Effector memory CD4-positive, alpha-beta T cell (primary cell): ENCODE measurements at regions not wholly inside any gene's neighbourhood (a gene's known extent, or its start where the extent isn't known, plus 50 kb on each side); places are given as distances from the start of the nearest gene placed in this dataset.

Experiments
- DNase-seq, 3 donors: peaks; one replicate each; pipeline ENCODE4 v3.0.0-alpha.2; 2020
- H3K27ac ChIP-seq: 2 replicates; pipeline ENCODE4 v1.7.0; 2013; ENCODE audit warnings: mild to moderate bottlenecking, low read length, moderate library complexity; ENCODE audit not compliant: insufficient read depth, poor library complexity, severe bottlenecking
- H3K27me3 ChIP-seq: replicated peaks from 2 replicates; pipeline ENCODE4 v1.7.0; 2013; ENCODE audit warnings: mild to moderate bottlenecking, low read length; ENCODE audit not compliant: insufficient read depth, control insufficient read depth, poor library complexity, severe bottlenecking
- H3K36me3 ChIP-seq: 2 replicates; pipeline ENCODE4 v1.7.0; 2013; ENCODE audit warnings: mild to moderate bottlenecking, low read length, moderate library complexity; ENCODE audit not compliant: control insufficient read depth, insufficient read depth
- H3K4me1 ChIP-seq: 2 replicates; pipeline ENCODE4 v1.7.0; 2013; ENCODE audit warnings: low read length, mild to moderate bottlenecking; ENCODE audit not compliant: control insufficient read depth, insufficient read depth, poor library complexity, severe bottlenecking
- H3K4me3 ChIP-seq: 2 replicates; pipeline ENCODE4 v1.7.0; 2013; ENCODE audit warnings: low read length, low read depth, mild to moderate bottlenecking; ENCODE audit not compliant: insufficient read depth, poor library complexity, severe bottlenecking
- H3K9me3 ChIP-seq: 2 replicates; pipeline ENCODE4 v1.7.0; 2013; ENCODE audit warnings: mild to moderate bottlenecking, low read length, moderate library complexity; ENCODE audit not compliant: control insufficient read depth

GRCh38 chr19:28012361-28012760 lies 1200.6 kb downstream of the UQCRFS1 start:
- no peaks in the 10 kb centered on the region for H3K9me3 ChIP-seq

GRCh38 chr19:28010656-28011055 lies 1202.3 kb downstream of the UQCRFS1 start:
- H3K27me3 ChIP-seq = no peaks in the 10 kb centered on the region
- no peak for DNase-seq
- H3K4me1 ChIP-seq = no peaks in the 10 kb centered on the region
- H3K36me3 ChIP-seq = no peaks in the 10 kb centered on the region
- no peak overlapping the region for H3K27ac ChIP-seq
- no peak overlapping the region for H3K4me3 ChIP-seq
- no peaks in the 10 kb centered on the region for H3K9me3 ChIP-seq

More at GRCh38 chr19:28012361-28012760, 1200.6 kb downstream of the UQCRFS1 start:
- DNase-seq = no peak
- H3K36me3 ChIP-seq = no peaks in the 10 kb centered on the region
- no peak overlapping the region for H3K27ac ChIP-seq
- H3K4me1 ChIP-seq = no peaks in the 10 kb centered on the region
- H3K27me3 ChIP-seq = no peaks in the 10 kb centered on the region
- no peak overlapping the region for H3K4me3 ChIP-seq

GRCh38 chr19:28009696-28010095 lies 1203.3 kb downstream of the UQCRFS1 start:
- DNase-seq = no peak
- H3K36me3 ChIP-seq = no peaks in the 10 kb centered on the region
- H3K9me3 ChIP-seq = no peaks in the 10 kb centered on the region
- no peak overlapping the region for H3K27ac ChIP-seq
- H3K4me1 ChIP-seq = no peaks in the 10 kb centered on the region
- no peaks in the 10 kb centered on the region for H3K27me3 ChIP-seq
- no peak overlapping the region for H3K4me3 ChIP-seq

GRCh38 chr19:28008695-28009094 lies 1204.3 kb downstream of the UQCRFS1 start:
- DNase-seq = no peak
- Histone ChIP-seq H3K4me1 (no peaks in the 10 kb centered on the region), H3K36me3 (no peaks in the 10 kb centered on the region), H3K9me3 (no peaks in the 10 kb centered on the region), H3K27me3 (no peaks in the 10 kb centered on the region), H3K4me3 (no peak overlapping the region), H3K27ac (no peak overlapping the region)

GRCh38 chr19:28003543-28003942 lies 1209.4 kb downstream of the UQCRFS1 start:
- Histone ChIP-seq H3K4me3 (no peak overlapping the region), H3K36me3 (no peaks in the 10 kb centered on the region), H3K27ac (no peak overlapping the region), H3K9me3 (no peaks in the 10 kb centered on the region), H3K27me3 (no peaks in the 10 kb centered on the region), H3K4me1 (no peaks in the 10 kb centered on the region)
- DNase-seq = no peak

- H3K9me3 ChIP-seq = no peaks in the 10 kb centered on the region
- H3K36me3 ChIP-seq = no peaks in the 10 kb centered on the region
- no peak overlapping the region for H3K4me3 ChIP-seq
- DNase-seq = no peak
- H3K4me1 ChIP-seq = no peaks in the 10 kb centered on the region
- no peaks in the 10 kb centered on the region for H3K27me3 ChIP-seq
- no peak overlapping the region for H3K27ac ChIP-seq
These were observed 1215.9 kb downstream of the UQCRFS1 start for GRCh38 chr19:27997069-27997468.

GRCh38 chr19:27993619-27994570 lies 1219.1 kb downstream of the UQCRFS1 start:
- Histone ChIP-seq H3K4me1 (no peaks in the 10 kb centered on the region), H3K27me3 (no peaks in the 10 kb centered on the region), H3K36me3 (no peaks in the 10 kb centered on the region), H3K4me3 (no peak overlapping the region), H3K27ac (no peak overlapping the region), H3K9me3 (no peaks in the 10 kb centered on the region)
- DNase-seq = no peak

GRCh38 chr19:27986299-27986698 lies 1226.7 kb downstream of the UQCRFS1 start:
- no peak for DNase-seq
- Histone ChIP-seq H3K27me3 (no peaks in the 10 kb centered on the region), H3K4me1 (no peaks in the 10 kb centered on the region), H3K27ac (no peak overlapping the region), H3K9me3 (no peaks in the 10 kb centered on the region), H3K4me3 (no peak overlapping the region), H3K36me3 (no peaks in the 10 kb centered on the region)

GRCh38 chr19:27975419-27976005 lies 1237.4 kb downstream of the UQCRFS1 start:
- no peaks in the 10 kb centered on the region for H3K9me3 ChIP-seq
- H3K4me3 ChIP-seq = no peak overlapping the region
- no peaks in the 10 kb centered on the region for H3K4me1 ChIP-seq
- H3K36me3 ChIP-seq = no peaks in the 10 kb centered on the region
- no peaks in the 10 kb centered on the region for H3K27me3 ChIP-seq
- no peak for DNase-seq
- H3K27ac ChIP-seq = no peak overlapping the region

GRCh38 chr19:27974082-27974513 lies 1238.9 kb downstream of the UQCRFS1 start:
- Histone ChIP-seq H3K4me1 (no peaks in the 10 kb centered on the region), H3K4me3 (no peak overlapping the region), H3K27ac (no peak overlapping the region), H3K9me3 (no peaks in the 10 kb centered on the region), H3K27me3 (no peaks in the 10 kb centered on the region), H3K36me3 (no peaks in the 10 kb centered on the region)
- no peak for DNase-seq
